ENCODE measurements at regions not wholly inside any gene's neighbourhood (a gene's known extent, or its start where the extent isn't known, plus 50 kb on each side); places are given as distances from the start of the nearest gene placed in this dataset.

DNA sequence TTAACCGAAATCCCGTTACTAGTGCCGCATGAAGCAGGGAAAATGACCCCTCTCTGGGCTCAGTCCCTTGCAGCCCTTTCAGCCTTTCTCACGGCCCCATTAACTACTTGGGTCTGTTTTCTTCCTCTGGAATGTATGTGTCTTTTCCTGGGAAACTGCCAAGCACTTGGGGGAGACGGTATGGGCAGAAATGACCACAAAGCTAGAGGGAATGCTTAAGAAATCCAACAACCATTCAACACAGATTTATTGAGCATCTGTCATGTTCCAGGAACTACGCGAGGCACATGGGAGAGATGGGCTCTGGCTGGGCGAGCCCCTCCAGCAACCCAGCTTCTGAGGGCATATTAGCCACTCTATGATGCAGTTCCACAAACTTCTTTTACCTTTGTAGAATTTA is 462.6 kb downstream of the BUD13 start:
- no peak for DNase-seq

DNA sequence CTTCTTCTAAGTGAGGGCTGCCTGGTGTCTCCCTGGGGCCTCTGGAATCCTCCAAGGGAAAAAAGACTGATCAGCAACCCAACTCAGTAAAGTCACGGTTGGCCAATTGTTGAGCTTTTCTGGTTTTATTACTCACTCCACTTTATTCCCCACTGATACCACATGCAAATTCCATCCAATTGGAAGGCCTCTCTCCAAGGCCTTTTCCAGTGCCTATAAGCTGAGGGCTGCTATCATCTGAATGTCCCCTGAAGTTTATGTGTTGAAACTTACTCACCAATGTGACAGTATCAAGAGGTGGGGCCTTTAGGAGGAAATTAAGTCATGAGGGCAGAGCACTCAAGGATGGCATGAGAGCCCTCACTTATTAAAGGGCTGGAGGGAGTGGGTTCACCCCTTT is 463.3 kb downstream of the BUD13 start:
- TF ChIP-seq POLR2A (IDR thresholded peaks at IDR 0.05; ENCODE audit: low read length) (no peak), GATA1 (IDR thresholded peaks at IDR 0.05; ENCODE audit: low read depth, low read length) (no peak)
- DNase-seq: no peak

More for the DNA sequence above, 462.6 kb downstream of the BUD13 start:
- TF ChIP-seq GATA1 (IDR thresholded peaks at IDR 0.05; ENCODE audit: low read depth, low read length) (no peak), POLR2A (IDR thresholded peaks at IDR 0.05; ENCODE audit: low read length) (no peak)

DNA sequence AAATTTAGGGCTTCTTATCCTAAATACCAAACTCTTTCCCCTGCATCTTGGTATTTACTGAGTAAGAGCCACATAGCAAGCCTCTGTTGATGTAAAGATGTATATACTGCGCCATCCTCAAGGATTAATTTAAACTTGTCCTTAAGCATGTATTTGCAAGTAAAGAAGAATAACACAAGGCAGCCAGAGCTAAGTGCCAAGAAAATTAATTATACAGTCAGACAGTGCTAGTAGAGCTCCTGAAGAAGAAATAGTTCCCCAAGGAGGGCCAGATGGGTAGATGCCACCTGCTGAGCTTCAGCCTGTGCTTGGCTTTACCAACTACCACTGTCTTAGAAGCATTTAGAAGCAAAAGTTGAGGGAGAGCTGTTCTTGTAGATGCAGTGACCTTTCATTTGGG is 470.0 kb downstream of the BUD13 start:
- TF ChIP-seq POLR2A (IDR thresholded peaks at IDR 0.05; ENCODE audit: low read length): no peak
- no peak for TF ChIP-seq GATA1 (IDR thresholded peaks at IDR 0.05; ENCODE audit: low read depth, low read length)

DNA sequence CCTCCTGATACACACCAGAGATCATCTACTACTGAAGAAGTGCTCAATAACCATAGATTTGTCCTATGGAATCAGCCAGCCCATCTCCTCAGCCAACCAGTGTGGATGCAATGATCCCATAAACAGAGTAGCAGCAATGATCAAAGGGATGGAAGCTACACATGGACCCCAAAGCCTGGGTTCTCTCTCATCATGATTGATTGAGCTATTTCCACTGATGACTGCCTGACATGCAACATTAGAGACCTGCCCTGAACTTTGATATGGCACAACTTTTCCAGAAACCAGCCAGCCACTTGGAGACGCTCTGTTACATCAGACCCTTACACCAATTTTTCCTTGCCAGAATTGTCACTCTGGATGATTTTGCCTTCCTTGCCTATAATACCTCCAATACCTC is 471.6 kb downstream of the BUD13 start:
- DNase-seq: no peak
- TF ChIP-seq GATA1 (IDR thresholded peaks at IDR 0.05; ENCODE audit: low read depth, low read length) (no peak), POLR2A (IDR thresholded peaks at IDR 0.05; ENCODE audit: low read length) (no peak)

More for the DNA sequence above, 470.0 kb downstream of the BUD13 start:
- DNase-seq: no peak

GRCh38 chr11:116300232-116300631 is 472.6 kb downstream of the BUD13 start:
- no peak for DNase-seq
- no peak for TF ChIP-seq GATA1 (IDR thresholded peaks at IDR 0.05; ENCODE audit: low read depth, low read length)
- TF ChIP-seq POLR2A (IDR thresholded peaks at IDR 0.05; ENCODE audit: low read length): no peak

GRCh38 chr11:116294630-116295029 is 478.2 kb downstream of the BUD13 start:
- no peak for DNase-seq
- TF ChIP-seq GATA1 (IDR thresholded peaks at IDR 0.05; ENCODE audit: low read depth, low read length) (no peak), POLR2A (IDR thresholded peaks at IDR 0.05; ENCODE audit: low read length) (no peak)

DNA sequence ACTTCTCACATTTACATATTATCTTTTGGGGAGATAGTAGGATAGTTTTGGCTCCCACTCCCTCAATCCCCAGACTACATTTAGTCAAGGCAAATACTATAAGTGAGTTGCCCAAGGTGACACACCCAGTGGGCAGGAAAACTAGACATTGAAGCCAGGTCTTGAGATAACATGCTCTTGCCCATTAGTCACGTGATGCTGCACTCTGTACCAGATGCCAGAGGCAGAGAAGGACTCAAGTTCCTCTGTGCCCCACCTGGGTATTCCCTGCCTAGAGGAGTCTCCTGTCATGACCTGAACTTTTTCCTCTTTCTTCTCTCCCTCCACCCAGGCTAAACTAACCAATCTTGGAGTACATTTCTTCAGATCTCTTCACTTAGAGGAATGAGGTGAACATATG is 484.9 kb downstream of the BUD13 start:
- TF ChIP-seq POLR2A (IDR thresholded peaks at IDR 0.05; ENCODE audit: low read length) (no peak), GATA1 (IDR thresholded peaks at IDR 0.05; ENCODE audit: low read depth, low read length) (no peak)
- no peak for DNase-seq

- DNase-seq: no peak
- TF ChIP-seq POLR2A (IDR thresholded peaks at IDR 0.05; ENCODE audit: low read length): no peak
- TF ChIP-seq GATA1 (IDR thresholded peaks at IDR 0.05; ENCODE audit: low read depth, low read length): no peak
Measured at GRCh38 chr11:116285026-116285425, 487.8 kb downstream of the BUD13 start.

- no peak for DNase-seq
- TF ChIP-seq POLR2A (IDR thresholded peaks at IDR 0.05; ENCODE audit: low read length): no peak
- TF ChIP-seq GATA1 (IDR thresholded peaks at IDR 0.05; ENCODE audit: low read depth, low read length): no peak
Measured at GRCh38 chr11:116283300-116283699, 489.5 kb downstream of the BUD13 start.

DNA sequence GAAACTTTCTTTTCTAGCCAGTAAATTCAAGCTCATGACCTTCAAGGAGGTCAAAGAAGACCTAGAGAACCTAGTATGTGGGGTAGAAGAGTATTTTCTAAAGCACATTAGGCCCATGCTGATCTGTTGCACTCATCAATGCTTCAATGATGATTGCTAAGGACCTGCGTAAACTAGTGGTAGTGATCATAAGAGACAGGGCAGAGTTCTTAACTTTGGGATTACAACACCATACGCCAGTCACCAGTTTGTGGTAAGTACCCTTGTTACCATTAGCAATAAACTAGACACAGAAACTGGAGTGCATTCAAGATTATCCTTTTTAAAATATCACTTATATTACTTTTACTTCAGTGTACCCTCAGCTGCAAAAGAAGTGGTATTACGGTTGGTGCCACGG is 490.3 kb downstream of the BUD13 start:
- DNase-seq: no peak
- TF ChIP-seq POLR2A (IDR thresholded peaks at IDR 0.05; ENCODE audit: low read length): no peak
- no peak for TF ChIP-seq GATA1 (IDR thresholded peaks at IDR 0.05; ENCODE audit: low read depth, low read length)

DNA sequence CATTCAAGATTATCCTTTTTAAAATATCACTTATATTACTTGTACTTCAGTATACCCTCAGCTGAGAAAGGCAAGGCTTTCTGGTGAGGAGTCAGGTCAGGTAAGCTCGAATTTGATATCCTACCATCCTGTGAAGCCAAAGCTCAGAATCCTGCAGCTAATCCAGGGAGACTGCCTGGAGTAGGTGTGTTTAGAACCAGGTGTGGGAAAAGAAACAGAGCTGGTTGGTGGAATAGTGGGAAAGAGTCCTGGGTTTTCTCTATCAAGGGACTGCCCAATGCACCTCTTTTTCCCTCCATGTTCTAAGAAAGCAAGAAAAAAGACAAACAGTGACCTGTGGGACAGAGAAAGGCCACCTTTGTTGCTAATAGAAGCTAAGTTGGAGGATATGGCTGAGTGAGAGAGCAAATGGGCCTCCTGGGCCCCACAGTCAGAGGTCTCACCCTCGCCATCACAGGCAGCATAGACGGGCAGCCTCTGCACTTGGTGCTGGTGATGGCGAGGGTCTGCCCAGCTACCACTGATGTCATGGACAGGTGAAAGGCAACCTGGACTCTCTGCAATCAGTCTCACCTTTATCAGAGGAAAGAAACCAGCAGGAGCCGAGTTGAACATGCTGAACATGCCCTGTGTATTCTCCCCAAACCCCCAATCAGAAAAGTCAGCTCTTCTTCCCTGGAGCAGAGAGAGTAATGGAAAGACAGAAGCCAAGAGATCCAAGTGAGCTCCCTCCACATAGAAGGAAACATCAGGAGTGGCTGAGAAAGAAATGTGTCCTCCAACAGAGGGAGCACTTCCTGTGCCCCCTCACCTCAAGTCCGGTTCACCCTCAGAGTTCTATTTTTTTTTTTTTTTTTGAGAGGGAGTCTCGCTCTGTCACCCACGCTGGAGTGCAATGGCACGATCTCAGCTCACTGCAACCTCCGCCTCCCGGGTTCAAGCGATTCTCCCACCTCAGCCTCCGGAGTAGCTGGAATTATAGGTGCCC is 491.3 kb downstream of the BUD13 start:
- no peak for DNase-seq
- TF ChIP-seq GATA1 (IDR thresholded peaks at IDR 0.05; ENCODE audit: low read depth, low read length) (no peak), POLR2A (IDR thresholded peaks at IDR 0.05; ENCODE audit: low read length) (no peak)

DNA sequence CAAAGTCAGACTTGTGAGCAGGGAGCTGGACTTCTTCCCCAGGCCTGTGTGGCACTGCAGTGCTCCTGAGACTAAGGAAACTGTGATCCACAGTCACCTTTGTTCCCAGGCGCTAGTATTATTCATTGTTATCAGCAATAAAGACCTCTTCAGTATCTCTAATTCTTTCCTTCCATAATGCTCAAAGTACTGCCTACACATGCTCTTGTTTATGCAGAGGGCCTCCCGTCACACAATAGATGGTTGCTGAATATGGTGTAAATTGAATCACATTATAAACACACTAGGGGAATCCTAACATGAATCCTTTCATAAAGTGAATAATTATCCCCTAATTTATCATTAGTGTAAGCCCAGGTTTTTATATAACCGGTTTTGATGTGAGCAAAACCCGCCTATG is 493.3 kb downstream of the BUD13 start:
- TF ChIP-seq POLR2A (IDR thresholded peaks at IDR 0.05; ENCODE audit: low read length) (no peak), GATA1 (IDR thresholded peaks at IDR 0.05; ENCODE audit: low read depth, low read length) (no peak)
- DNase-seq: no peak

GRCh38 chr11:116278076-116278475 is 494.7 kb downstream of the BUD13 start:
- TF ChIP-seq GATA1 (IDR thresholded peaks at IDR 0.05; ENCODE audit: low read depth, low read length): no peak
- no peak for TF ChIP-seq POLR2A (IDR thresholded peaks at IDR 0.05; ENCODE audit: low read length)
- DNase-seq: no peak

- DNase-seq: peak; percentile 78 to 87
- TF ChIP-seq POLR2A (IDR thresholded peaks at IDR 0.05; ENCODE audit: low read length) (no peak), GATA1 (IDR thresholded peaks at IDR 0.05; ENCODE audit: low read depth, low read length) (no peak)
Measured at GRCh38 chr11:116276051-116277044, 496.4 kb downstream of the BUD13 start.

All from erythroblast (primary cell).